ENCODE measurements at regions not wholly inside any gene's neighbourhood (a gene's known extent, or its start where the extent isn't known, plus 50 kb on each side); places are given as distances from the start of the nearest gene placed in this dataset.
A peak's percentile ranks its signal among the peaks of the same experiment; 100 is the strongest.

DNA sequence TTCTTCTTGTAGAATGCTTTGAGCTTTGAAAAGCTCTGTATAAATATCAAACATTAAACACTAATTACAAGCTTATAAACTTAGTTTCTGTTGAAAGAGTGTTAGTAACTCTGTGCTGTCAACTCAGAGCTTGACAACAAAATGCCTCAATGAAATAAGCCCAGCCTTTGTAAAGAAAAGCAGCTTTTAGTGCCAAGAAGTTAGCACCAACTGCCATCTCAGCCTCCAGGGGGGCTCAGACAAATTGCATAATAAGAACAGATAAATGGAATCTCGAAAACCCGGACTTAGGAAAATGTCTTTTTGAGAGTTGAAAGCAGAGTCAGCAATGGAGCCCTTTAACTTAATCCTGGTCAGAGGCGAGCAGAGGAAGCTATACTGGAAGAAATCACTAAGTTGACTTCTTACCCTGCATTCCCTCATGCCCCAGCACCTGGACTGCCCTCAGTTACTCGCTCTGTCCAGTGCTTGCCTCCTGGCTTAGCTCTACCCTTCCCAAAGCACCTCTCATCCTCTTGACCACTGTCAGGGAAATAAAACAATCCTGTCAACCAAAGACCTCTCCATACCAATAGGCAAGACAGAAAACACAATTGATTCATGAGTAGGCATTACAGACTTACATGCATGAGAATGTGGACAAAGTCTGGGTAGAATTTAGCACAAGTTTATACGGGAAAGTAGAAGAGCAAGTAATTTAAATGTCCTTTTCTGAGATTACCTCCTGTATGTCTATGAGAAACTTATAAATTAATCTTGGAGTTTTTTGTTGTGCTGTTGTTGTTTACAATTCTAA lies 352.7 kb downstream of the ZNF608 start:
- TF ChIP-seq, protein P1, sequence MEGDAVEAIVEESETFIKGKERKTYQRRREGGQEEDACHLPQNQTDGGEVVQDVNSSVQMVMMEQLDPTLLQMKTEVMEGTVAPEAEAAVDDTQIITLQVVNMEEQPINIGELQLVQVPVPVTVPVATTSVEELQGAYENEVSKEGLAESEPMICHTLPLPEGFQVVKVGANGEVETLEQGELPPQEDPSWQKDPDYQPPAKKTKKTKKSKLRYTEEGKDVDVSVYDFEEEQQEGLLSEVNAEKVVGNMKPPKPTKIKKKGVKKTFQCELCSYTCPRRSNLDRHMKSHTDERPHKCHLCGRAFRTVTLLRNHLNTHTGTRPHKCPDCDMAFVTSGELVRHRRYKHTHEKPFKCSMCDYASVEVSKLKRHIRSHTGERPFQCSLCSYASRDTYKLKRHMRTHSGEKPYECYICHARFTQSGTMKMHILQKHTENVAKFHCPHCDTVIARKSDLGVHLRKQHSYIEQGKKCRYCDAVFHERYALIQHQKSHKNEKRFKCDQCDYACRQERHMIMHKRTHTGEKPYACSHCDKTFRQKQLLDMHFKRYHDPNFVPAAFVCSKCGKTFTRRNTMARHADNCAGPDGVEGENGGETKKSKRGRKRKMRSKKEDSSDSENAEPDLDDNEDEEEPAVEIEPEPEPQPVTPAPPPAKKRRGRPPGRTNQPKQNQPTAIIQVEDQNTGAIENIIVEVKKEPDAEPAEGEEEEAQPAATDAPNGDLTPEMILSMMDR (IDR thresholded peaks at IDR 0.05), result no peak
- H3K27me3 ChIP-seq, result no peaks in the 10 kb centered on the region
- H3K36me3 ChIP-seq, result no peaks in the 10 kb centered on the region
- DNase-seq (ENCODE audit: low spot score), result no peak
- H3K27ac ChIP-seq, result no peak overlapping the region
- H3K4me1 ChIP-seq, result peaks cover 0 to 4% of the 10 kb centered on the region in 2 donors
- no peak overlapping the region for H3K4me3 ChIP-seq
- peaks cover 0 to 20% of the 10 kb centered on the region in 2 donors for H3K9me3 ChIP-seq

GRCh38 chr5:124383693-124384092 lies 362.7 kb downstream of the ZNF608 start:
- DNase-seq (ENCODE audit: low spot score), result no peak
- no peaks in the 10 kb centered on the region for H3K27me3 ChIP-seq
- peaks cover 0 to 38% of the 10 kb centered on the region in 2 donors for H3K9me3 ChIP-seq
- H3K4me3 ChIP-seq, result no peak overlapping the region
- TF ChIP-seq, protein P1 (IDR thresholded peaks at IDR 0.05), result no peak
- no peaks in the 10 kb centered on the region for H3K4me1 ChIP-seq
- H3K36me3 ChIP-seq, result no peaks in the 10 kb centered on the region
- no peak overlapping the region for H3K27ac ChIP-seq

- Histone ChIP-seq H3K36me3 (no peaks in the 10 kb centered on the region), H3K4me3 (no peak overlapping the region), H3K27me3 (no peaks in the 10 kb centered on the region), H3K27ac (peak overlapping the region in 1 of 2 donors; percentile 19), H3K9me3 (peaks cover 0 to 8% of the 10 kb centered on the region in 2 donors), H3K4me1 (no peaks in the 10 kb centered on the region)
- DNase-seq (ENCODE audit: low spot score), result no peak
- TF ChIP-seq, protein P1 (IDR thresholded peaks at IDR 0.05), result no peak
Observed at GRCh38 chr5:124377386-124377785, 369.1 kb downstream of the ZNF608 start.

DNA sequence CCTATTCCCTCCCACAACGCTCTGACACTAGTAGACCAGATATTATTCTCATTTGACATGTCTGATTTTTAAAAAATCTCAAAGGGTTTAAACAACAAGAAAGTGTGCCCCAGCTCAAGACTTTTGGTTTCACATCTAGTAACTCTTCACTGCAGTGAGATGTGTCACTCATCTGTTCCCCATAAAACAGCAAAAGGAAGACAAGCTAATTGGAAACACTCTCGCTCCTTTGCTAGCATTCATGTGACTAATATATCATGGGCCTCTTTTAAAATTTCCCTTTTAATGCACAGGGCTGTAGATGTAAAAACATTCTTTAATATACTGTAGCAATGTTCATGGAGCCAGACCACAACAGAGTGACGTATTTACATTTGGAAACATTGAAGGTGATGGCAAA lies 372.6 kb downstream of the ZNF608 start:
- DNase-seq (ENCODE audit: low spot score), result no peak
- Histone ChIP-seq H3K4me3 (no peak overlapping the region), H3K9me3 (no peaks in the 10 kb centered on the region), H3K27me3 (no peaks in the 10 kb centered on the region), H3K27ac (no peak overlapping the region), H3K36me3 (no peaks in the 10 kb centered on the region), H3K4me1 (peaks cover 0 to 14% of the 10 kb centered on the region in 2 donors)
- TF ChIP-seq, protein P1 (IDR thresholded peaks at IDR 0.05), result no peak

DNA sequence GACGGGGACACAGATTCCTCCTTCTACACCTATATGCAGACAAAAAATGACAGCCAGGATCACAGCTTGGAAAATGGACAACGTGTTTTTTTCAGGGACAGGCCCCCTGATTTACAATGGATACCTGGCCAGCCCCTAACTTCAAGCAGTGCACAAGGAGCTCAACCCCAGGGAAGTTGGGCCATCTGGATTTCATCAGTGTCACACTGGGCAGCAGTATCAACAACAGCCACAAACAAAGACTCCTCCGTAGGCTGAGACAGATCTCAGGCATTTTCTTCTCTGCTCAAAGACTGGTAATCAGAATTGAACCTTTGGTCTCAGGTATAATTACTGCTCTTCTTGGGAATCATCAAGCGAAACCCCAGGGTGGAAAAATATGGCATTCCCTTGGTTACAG lies 374.0 kb downstream of the ZNF608 start:
- H3K4me1 ChIP-seq, result peaks cover 0 to 14% of the 10 kb centered on the region in 2 donors
- no peak overlapping the region for H3K27ac ChIP-seq
- H3K27me3 ChIP-seq, result no peaks in the 10 kb centered on the region
- DNase-seq (ENCODE audit: low spot score), result no peak
- no peaks in the 10 kb centered on the region for H3K9me3 ChIP-seq
- H3K4me3 ChIP-seq, result no peak overlapping the region
- H3K36me3 ChIP-seq, result no peaks in the 10 kb centered on the region
- TF ChIP-seq, protein P1 (IDR thresholded peaks at IDR 0.05), result no peak
